ENCODE measurements at regions not wholly inside any gene's neighbourhood (a gene's known extent, or its start where the extent isn't known, plus 50 kb on each side); places are given as distances from the start of the nearest gene placed in this dataset.
"Not testable (repeated sequence)": the region's sequence is repeated elsewhere in the genome, so short reads cannot be mapped to it uniquely, and the experiment has no call there.

GRCh38 chr15:24485885-24486567 lies 189.5 kb upstream of the NPAP1 start:
- not testable (repeated sequence) for TF ChIP-seq CTCF (IDR thresholded peaks at IDR 0.05 in 2 of 3, conservative IDR thresholded peaks at IDR 0.05 in 1 of 3; ENCODE audit: borderline replicate concordance in 1 of 3, insufficient read depth in 1 of 3, low read depth in 2 of 3, low read length in 2 of 3); POLR2AphosphoS5 (IDR thresholded peaks at IDR 0.05; ENCODE audit: low read depth, low read length); ATF3 (IDR thresholded peaks at IDR 0.05); YY1 (IDR thresholded peaks at IDR 0.05; ENCODE audit: extremely low read depth, insufficient replicate concordance, low read depth, low read length); EGR1 (IDR thresholded peaks at IDR 0.05; ENCODE audit: low read depth); CEBPB (IDR thresholded peaks at IDR 0.05; ENCODE audit: low read depth); JUND (IDR thresholded peaks at IDR 0.05); ZFX (IDR thresholded peaks at IDR 0.05); POLR2A (IDR thresholded peaks at IDR 0.05; ENCODE audit: borderline replicate concordance, extremely low read depth, insufficient read depth, insufficient read length); EZH2 (IDR thresholded peaks at IDR 0.05); CBX3 (IDR thresholded peaks at IDR 0.05; ENCODE audit: low read depth)

All from HCT116 (cell line).